WTC11 (cell line): ENCODE measurements at regions not wholly inside any gene's neighbourhood (a gene's known extent, or its start where the extent isn't known, plus 50 kb on each side); places are given as distances from the start of the nearest gene placed in this dataset.

ENCODE experiments used
- ATAC-seq: fragments of 200-7000 bp; cut with Tn5 transposase; 2 replicates; pipeline ENCODE4 v1.10.0; 2021; ENCODE audit warnings: mild to moderate bottlenecking, moderate library complexity
- CTCF ChIA-PET: fragments of 300-600 bp; sonication (Branson Sonifier 250); formaldehyde crosslinking; loops from one replicate; lab custom pipeline; 2021; ENCODE audit warnings: antibody characterized with exemption; lab: Charles Lee
- POLR2A ChIA-PET: fragments of 350-600 bp; sonication (Branson Sonifier 250); formaldehyde crosslinking; loops from one replicate; lab custom pipeline; 2021; ENCODE audit warnings: antibody characterized with exemption; lab: Charles Lee
- DNase-seq: peaks from one replicate; pipeline ENCODE4 v3.0.0; 2021; ENCODE audit warnings: low spot score
- H3K27ac Mint-ChIP-seq: 2 replicates; pipeline ENCODE4 v1.8.0; 2021; ENCODE audit warnings: mixed read lengths
- H3K27me3 Mint-ChIP-seq: 2 replicates; pipeline ENCODE4 v1.8.0; 2021; ENCODE audit warnings: low read depth, mild to moderate bottlenecking, moderate library complexity, mixed read lengths
- H3K36me3 Mint-ChIP-seq: 2 replicates; pipeline ENCODE4 v1.8.0; 2021; ENCODE audit warnings: mixed read lengths
- H3K4me1 Mint-ChIP-seq: 2 replicates; pipeline ENCODE4 v1.8.0; 2022; ENCODE audit warnings: mixed read lengths
- H3K4me3 Mint-ChIP-seq: 2 replicates; pipeline ENCODE4 v1.8.0; 2021; ENCODE audit warnings: mild to moderate bottlenecking, moderate library complexity, mixed read lengths
- H3K9me3 Mint-ChIP-seq: 2 replicates; pipeline ENCODE4 v1.8.0; 2021; ENCODE audit warnings: mixed read lengths
- CREB1 ChIP-seq: sonication (generic); formaldehyde crosslinking; IDR thresholded peaks from 2 replicates; pipeline ENCODE4 v1.8.0; 2023; ENCODE audit warnings: mild to moderate bottlenecking, missing genetic modification reagents
- ELF4 ChIP-seq: sonication (generic); formaldehyde crosslinking; IDR thresholded peaks from 2 replicates; pipeline ENCODE4 v1.8.1; 2022; ENCODE audit warnings: low read depth, mild to moderate bottlenecking, moderate library complexity, missing genetic modification reagents
- SP1 ChIP-seq: sonication (generic); formaldehyde crosslinking; conservative IDR thresholded peaks from 2 replicates; pipeline ENCODE4 v1.8.1; 2022; ENCODE audit warnings: missing genetic modification reagents
- STAT6 ChIP-seq: sonication (generic); formaldehyde crosslinking; conservative IDR thresholded peaks from 2 replicates; pipeline ENCODE4 v1.8.1; 2023; ENCODE audit warnings: mild to moderate bottlenecking, low read depth, missing genetic modification reagents, moderate library complexity
- TCF7 ChIP-seq: sonication (generic); formaldehyde crosslinking; IDR thresholded peaks from 2 replicates; pipeline ENCODE4 v1.8.0; 2022; ENCODE audit warnings: mild to moderate bottlenecking, low read depth, missing genetic modification reagents, moderate library complexity
- TP53 ChIP-seq: sonication (generic); formaldehyde crosslinking; IDR thresholded peaks from 2 replicates; pipeline ENCODE4 v1.8.1; 2023; ENCODE audit warnings: mild to moderate bottlenecking, missing genetic modification reagents
- ZNF138 ChIP-seq: sonication (generic); formaldehyde crosslinking; conservative IDR thresholded peaks from 2 replicates; pipeline ENCODE4 v1.8.1; 2022; ENCODE audit warnings: mild to moderate bottlenecking, moderate library complexity, missing genetic modification reagents
- ZNF219 ChIP-seq: sonication (generic); formaldehyde crosslinking; IDR thresholded peaks from 2 replicates; pipeline ENCODE4 v1.8.0; 2023; ENCODE audit warnings: missing genetic modification reagents, mild to moderate bottlenecking, borderline replicate concordance
- ZNF263 ChIP-seq: sonication (generic); formaldehyde crosslinking; IDR thresholded peaks from 2 replicates; pipeline ENCODE4 v1.8.1; 2022; ENCODE audit warnings: low read depth, mild to moderate bottlenecking, moderate library complexity, missing genetic modification reagents
- ZNF396 ChIP-seq: fragments of 250-450 bp; sonication (Bioruptor Pico); IDR thresholded peaks from 2 replicates; pipeline ENCODE4 v1.8.0; 2021; ENCODE audit warnings: mild to moderate bottlenecking, moderate library complexity, borderline replicate concordance
- ZNF416 ChIP-seq: fragments of 250-450 bp; sonication (Bioruptor Pico); IDR thresholded peaks from 2 replicates; pipeline ENCODE4 v1.9.0; 2021; ENCODE audit warnings: mild to moderate bottlenecking, inconsistent platforms
- TF ChIP-seq, protein P1 (sequence below): sonication (generic); formaldehyde crosslinking; IDR thresholded peaks from 2 replicates; pipeline ENCODE4 v1.8.1; 2023; ENCODE audit warnings: mild to moderate bottlenecking, missing genetic modification reagents, borderline replicate concordance
- TF ChIP-seq, protein P2 (sequence below): sonication (generic); formaldehyde crosslinking; IDR thresholded peaks from 2 replicates; pipeline ENCODE4 v1.8.0; 2023; ENCODE audit warnings: missing genetic modification reagents
- TF ChIP-seq, protein P3 (sequence below): fragments of 250-450 bp; sonication (Bioruptor Pico); conservative IDR thresholded peaks from 2 replicates; pipeline ENCODE4 v1.9.0; 2021; ENCODE audit warnings: mild to moderate bottlenecking

- H3K36me3 Mint-ChIP-seq: peaks cover 15% of the 10 kb centered on the region
- ChIA-PET POLR2A (no interaction called here), CTCF (no interaction called here)
- H3K4me3 Mint-ChIP-seq: no peak overlapping the region
- no peak for ATAC-seq
- H3K9me3 Mint-ChIP-seq: peaks cover 43% of the 10 kb centered on the region
- H3K27me3 Mint-ChIP-seq: peaks cover 7% of the 10 kb centered on the region
- no peak for DNase-seq
- no peak overlapping the region for H3K27ac Mint-ChIP-seq
- no peak for TF ChIP-seq TCF7 (CRISPR knock-in tag)
- H3K4me1 Mint-ChIP-seq: peaks cover 9% of the 10 kb centered on the region
Measured at GRCh38 chr10:120972259-120972658, 121.1 kb downstream of the WDR11 start.

DNA sequence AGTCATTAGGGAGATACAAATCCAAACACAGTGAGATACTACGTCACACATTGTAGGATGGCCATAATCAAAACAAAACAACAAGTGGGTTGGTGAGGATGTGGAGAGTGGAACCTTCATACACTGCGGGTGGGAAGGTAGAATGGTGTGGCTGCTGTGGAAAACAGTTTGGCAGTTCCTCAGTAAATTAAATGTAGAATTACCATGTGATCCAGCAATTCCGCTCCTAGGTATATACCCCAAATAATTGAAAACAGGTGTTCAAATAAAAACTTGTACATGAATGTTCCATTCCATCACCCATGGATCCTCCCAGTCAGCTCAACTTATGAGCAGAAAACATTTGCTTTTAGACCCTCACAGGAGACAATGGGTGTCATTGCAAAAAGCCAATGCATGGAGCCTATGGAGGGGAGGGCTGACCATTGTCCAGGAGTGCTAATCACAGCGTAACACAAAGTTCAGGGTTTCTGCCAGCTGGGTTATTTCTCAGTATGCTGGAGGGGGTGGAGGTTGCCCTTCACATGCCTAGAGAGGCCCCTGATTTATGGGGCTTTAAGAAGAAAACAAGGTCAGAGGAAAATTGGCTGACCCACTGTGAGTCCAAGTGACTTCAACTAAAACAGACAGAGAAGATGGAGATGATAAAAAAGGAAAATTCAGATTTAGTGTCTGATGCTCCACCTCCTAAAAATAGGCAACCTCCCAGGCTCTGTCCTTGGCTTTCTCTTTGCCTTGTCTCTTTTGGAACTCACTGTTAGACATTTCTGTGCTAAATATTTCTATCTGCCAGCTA is 124.1 kb downstream of the WDR11 start:
- peaks cover 34% of the 10 kb centered on the region for H3K9me3 Mint-ChIP-seq
- no peak for ATAC-seq
- peaks cover 20% of the 10 kb centered on the region for H3K4me1 Mint-ChIP-seq
- H3K4me3 Mint-ChIP-seq: no peak overlapping the region
- no peak for DNase-seq
- peaks cover 36% of the 10 kb centered on the region for H3K27me3 Mint-ChIP-seq
- H3K27ac Mint-ChIP-seq: no peak overlapping the region
- ChIA-PET CTCF (no interaction called here), POLR2A (no interaction called here)
- TF ChIP-seq CREB1: no peak
- TF ChIP-seq ZNF138: no peak
- no peak for TF ChIP-seq SP1 (CRISPR knock-in tag)
- no peak for TF ChIP-seq STAT6 (CRISPR knock-in tag)
- peaks cover 15% of the 10 kb centered on the region for H3K36me3 Mint-ChIP-seq

DNA sequence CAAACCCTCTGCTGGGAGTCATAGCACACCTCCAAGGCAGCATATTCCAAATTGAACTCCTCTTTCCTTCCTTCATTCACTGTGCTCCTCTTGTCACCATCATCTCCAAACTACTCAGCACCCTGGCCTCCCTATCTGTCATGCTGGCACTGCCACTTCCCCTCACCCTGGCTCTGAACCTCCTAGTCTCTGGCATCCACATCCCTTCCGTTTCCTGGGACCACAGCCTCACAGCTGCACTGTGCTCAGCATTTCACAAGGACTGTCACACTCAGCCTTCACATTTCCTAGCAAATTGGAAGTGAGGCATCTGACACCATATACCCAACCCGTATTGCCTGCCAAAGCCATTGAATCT is 124.7 kb downstream of the WDR11 start:
- H3K4me3 Mint-ChIP-seq: no peak overlapping the region
- CTCF ChIA-PET: no interaction called here
- no peak for ATAC-seq
- TF ChIP-seq, protein P1, sequence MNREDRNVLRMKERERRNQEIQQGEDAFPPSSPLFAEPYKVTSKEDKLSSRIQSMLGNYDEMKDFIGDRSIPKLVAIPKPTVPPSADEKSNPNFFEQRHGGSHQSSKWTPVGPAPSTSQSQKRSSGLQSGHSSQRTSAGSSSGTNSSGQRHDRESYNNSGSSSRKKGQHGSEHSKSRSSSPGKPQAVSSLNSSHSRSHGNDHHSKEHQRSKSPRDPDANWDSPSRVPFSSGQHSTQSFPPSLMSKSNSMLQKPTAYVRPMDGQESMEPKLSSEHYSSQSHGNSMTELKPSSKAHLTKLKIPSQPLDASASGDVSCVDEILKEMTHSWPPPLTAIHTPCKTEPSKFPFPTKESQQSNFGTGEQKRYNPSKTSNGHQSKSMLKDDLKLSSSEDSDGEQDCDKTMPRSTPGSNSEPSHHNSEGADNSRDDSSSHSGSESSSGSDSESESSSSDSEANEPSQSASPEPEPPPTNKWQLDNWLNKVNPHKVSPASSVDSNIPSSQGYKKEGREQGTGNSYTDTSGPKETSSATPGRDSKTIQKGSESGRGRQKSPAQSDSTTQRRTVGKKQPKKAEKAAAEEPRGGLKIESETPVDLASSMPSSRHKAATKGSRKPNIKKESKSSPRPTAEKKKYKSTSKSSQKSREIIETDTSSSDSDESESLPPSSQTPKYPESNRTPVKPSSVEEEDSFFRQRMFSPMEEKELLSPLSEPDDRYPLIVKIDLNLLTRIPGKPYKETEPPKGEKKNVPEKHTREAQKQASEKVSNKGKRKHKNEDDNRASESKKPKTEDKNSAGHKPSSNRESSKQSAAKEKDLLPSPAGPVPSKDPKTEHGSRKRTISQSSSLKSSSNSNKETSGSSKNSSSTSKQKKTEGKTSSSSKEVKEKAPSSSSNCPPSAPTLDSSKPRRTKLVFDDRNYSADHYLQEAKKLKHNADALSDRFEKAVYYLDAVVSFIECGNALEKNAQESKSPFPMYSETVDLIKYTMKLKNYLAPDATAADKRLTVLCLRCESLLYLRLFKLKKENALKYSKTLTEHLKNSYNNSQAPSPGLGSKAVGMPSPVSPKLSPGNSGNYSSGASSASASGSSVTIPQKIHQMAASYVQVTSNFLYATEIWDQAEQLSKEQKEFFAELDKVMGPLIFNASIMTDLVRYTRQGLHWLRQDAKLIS (CRISPR knock-in tag): no peak
- no peak for TF ChIP-seq TP53 (CRISPR knock-in tag)
- TF ChIP-seq STAT6 (CRISPR knock-in tag): no peak
- no peak for TF ChIP-seq ZNF396 (CRISPR knock-in tag)
- no peak for TF ChIP-seq ELF4 (CRISPR knock-in tag)
- no peak for TF ChIP-seq ZNF219
- TF ChIP-seq CREB1: no peak
- TF ChIP-seq ZNF263 (CRISPR knock-in tag): no peak
- TF ChIP-seq, protein P2, sequence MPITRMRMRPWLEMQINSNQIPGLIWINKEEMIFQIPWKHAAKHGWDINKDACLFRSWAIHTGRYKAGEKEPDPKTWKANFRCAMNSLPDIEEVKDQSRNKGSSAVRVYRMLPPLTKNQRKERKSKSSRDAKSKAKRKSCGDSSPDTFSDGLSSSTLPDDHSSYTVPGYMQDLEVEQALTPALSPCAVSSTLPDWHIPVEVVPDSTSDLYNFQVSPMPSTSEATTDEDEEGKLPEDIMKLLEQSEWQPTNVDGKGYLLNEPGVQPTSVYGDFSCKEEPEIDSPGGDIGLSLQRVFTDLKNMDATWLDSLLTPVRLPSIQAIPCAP: no peak
- no peak for TF ChIP-seq ZNF416 (CRISPR knock-in tag)
- TF ChIP-seq, protein P3, sequence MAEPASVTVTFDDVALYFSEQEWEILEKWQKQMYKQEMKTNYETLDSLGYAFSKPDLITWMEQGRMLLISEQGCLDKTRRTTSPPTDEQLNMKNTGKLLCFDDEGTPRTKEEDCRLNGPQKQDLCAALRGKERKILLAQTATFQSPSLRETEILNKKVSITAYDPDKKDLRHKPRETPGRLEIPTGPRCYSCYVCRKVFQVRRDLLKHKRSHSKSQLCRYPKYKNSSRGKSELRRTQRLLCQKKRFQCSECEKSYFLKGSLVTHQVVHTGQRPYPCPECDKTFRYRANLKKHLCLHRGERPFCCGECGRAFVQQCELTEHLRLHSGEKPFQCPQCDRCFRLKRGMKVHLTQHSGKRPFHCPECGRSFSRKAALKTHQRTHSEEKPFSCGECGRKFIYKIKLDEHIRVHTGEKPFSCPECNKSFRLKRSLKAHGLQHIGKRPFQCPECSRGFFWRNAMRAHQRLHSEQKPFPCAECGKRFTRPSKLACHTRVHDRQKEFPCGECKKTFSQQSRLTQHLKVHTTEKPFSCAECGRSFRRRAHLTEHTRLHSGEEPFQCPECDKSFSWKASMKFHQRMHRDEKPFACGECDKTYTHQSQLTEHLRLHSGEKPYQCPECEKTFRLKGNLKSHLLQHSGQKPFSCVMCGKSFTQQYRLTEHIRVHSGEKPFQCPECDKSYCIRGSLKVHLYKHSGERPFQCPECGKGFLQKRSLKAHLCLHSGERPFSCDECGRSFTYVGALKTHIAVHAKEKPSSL (CRISPR knock-in tag): no peak

More for the DNA sequence above, 124.7 kb downstream of the WDR11 start:
- Mint-ChIP-seq H3K27ac (no peak overlapping the region), H3K27me3 (peaks cover 42% of the 10 kb centered on the region), H3K36me3 (peaks cover 15% of the 10 kb centered on the region), H3K9me3 (peaks cover 34% of the 10 kb centered on the region), H3K4me1 (peaks cover 26% of the 10 kb centered on the region)
- no peak for DNase-seq
- POLR2A ChIA-PET: no interaction called here
